GM12892 (cell line): ENCODE measurements at regions not wholly inside any gene's neighbourhood (a gene's known extent, or its start where the extent isn't known, plus 50 kb on each side); places are given as distances from the start of the nearest gene placed in this dataset.

Source experiments
- POLR2AphosphoS5 ChIP-seq: IDR thresholded peaks from 2 replicates; pipeline ENCODE4 v1.6.1; 2011; ENCODE audit warnings: low read depth, low read length, control low read depth
- TAF1 ChIP-seq: IDR thresholded peaks from 2 replicates; pipeline ENCODE4 v1.6.1; 2011; ENCODE audit warnings: low read depth, mild to moderate bottlenecking, control low read depth, low read length, borderline replicate concordance

DNA sequence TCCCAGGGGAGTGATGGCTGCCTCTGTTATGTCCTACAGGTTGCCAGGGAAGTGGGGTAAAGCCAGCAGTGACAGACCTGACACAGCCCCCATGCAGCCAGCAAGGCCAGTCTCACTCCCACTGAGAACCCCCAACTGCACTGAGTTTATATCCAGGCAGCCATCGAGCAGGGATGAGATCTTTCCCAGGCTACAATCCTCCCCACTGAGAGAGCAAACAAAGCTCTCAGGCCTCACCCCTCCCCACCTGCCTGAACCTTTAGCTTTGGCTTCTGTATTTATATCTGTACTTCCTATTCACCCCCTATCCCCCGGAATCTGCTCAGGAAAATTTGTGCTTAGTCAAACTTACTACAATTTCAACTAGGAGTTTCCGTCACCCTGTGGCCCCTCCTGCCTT is 284.1 kb downstream of the FAM170A start:
- TF ChIP-seq TAF1 (no peak), POLR2AphosphoS5 (no peak)
